ENCODE measurements at regions not wholly inside any gene's neighbourhood (a gene's known extent, or its start where the extent isn't known, plus 50 kb on each side); places are given as distances from the start of the nearest gene placed in this dataset.
A peak's percentile ranks its signal among the peaks of the same experiment; 100 is the strongest.
"Not testable (repeated sequence)": the region's sequence is repeated elsewhere in the genome, so short reads cannot be mapped to it uniquely, and the experiment has no call there.

GRCh38 chr5:164145458-164145857 is 640.0 kb downstream of the MAT2B start:
- DNase-seq: no peak

- no peak for DNase-seq
Measured at GRCh38 chr5:164146223-164146622, 640.8 kb downstream of the MAT2B start.

DNA sequence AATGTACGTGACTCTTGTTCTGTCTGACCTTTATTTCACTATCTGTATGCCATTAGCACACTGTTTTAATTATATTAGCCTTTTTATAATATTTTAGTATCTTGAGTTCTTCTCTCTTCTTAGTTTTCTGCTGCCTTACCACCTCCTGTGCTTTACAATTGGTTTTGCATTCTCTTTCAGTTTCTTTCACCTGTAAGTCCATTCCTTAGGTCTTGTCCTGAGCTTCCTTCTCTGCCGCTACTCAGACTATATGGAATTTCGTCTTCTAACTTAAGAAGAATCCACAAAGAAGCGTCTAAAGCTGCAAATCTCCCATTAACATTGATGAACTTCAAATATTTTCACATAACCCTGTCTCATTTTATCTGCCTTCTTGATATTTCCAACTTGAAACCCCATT is 642.9 kb downstream of the MAT2B start:
- no peak for DNase-seq

- DNase-seq: not testable (repeated sequence)
Measured at GRCh38 chr5:164152539-164152938, 647.1 kb downstream of the MAT2B start.

GRCh38 chr5:164153469-164154172 is 648.2 kb downstream of the MAT2B start:
- no peak for DNase-seq

DNA sequence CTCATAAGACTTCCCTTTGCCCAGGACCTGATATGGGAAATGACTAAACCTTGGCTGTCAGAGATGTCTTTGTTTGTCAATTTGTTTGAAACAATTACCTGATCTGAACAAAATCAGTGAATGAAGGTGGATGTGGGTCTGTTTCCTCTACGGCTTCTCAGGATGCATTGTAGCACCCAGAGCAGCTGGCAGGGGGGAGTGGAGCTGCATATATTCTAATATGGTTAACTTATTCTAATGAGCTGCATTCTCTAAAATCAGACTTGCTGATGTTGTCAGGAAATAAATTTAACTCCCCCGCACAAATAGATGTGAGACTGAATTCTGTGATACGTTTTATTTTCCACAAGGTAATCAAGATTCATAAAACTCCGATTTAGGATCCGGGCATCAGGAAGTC is 665.4 kb downstream of the MAT2B start:
- DNase-seq: no peak

- DNase-seq: no peak
Measured at GRCh38 chr5:164175083-164175482, 669.7 kb downstream of the MAT2B start.

DNA sequence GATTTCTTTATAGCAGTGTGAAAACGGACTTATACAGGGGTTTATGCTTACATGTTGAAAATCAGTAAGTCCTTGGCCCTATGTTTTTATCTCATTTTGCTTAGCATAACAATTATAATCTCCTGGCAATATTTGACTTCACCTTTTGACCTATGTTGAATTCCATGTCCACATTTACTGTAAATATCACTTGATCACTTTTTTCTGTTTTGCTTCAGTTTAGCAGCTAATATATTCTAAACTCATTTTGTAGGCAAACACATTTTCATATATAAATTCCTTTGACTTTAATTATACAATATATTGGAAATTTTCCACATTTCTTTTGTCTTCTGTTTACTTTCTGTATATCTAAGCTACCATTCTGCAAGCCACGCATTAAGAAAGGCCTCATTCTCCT is 674.0 kb downstream of the MAT2B start:
- DNase-seq: no peak

DNA sequence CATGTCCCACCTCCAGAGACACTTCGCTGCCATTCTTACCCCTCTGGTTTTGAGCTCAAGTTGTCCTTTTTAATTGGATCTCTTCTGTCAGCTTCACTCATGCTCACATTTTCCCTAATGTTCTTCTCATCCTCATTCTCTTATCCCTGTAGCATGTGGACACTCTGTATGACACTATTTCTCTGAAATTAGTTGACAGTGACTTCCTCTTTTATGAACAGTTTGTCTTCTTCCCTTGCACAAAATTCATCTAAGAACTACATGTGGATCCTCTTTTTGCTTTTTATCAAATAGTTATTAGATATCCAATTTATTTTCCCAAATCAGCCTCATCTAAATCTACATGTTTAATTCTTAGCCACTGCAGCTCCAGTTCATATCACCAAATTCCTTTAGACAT is 676.2 kb downstream of the MAT2B start:
- DNase-seq: no peak

- DNase-seq: no peak
Measured at GRCh38 chr5:164184158-164184557, 678.7 kb downstream of the MAT2B start.

- DNase-seq: no peak
Measured at GRCh38 chr5:164185000-164185399, 679.6 kb downstream of the MAT2B start.

GRCh38 chr5:164186550-164186949 is 681.1 kb downstream of the MAT2B start:
- DNase-seq: no peak

DNA sequence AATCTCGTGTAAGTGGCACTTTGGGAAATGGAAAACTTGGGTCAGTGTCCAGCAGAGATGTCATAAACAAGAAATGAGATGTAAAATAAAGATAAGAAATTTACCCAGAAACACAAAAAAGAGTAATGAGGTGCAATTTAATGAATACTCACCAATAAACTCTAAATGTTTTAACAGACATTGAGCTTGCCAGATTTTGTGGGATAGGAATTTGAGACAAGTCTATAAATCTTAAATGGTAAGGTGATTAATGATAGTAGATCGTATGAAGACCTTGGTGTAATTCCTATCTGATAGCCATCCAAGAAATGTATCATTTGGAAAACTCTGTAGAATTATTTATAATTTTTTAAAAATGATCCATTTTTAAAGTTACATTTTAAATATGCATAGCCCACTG is 682.4 kb downstream of the MAT2B start:
- DNase-seq: no peak

- no peak for DNase-seq
Measured at GRCh38 chr5:164188733-164189148, 683.3 kb downstream of the MAT2B start.

DNA sequence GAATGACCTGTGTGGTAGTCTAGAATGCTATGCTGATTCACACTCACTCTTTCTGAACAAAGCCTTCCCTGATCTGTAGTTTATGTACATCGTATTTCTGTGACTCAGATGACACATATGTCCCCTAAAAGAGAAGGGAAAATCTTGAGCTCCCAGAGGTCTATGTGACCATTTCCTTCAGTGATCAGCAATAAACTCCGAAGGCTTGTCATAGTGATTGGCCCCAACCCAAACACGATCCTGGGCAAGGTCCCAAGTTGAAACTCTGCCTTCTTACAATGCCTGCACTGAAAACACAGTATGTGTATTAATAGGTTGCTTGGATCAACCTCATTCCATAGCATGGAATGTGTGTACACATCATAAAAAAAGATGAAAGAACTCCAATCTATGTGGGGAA is 685.8 kb downstream of the MAT2B start:
- DNase-seq: peak; percentile 54

- no peak for DNase-seq
Measured at GRCh38 chr5:164202338-164202737, 696.9 kb downstream of the MAT2B start.

DNA sequence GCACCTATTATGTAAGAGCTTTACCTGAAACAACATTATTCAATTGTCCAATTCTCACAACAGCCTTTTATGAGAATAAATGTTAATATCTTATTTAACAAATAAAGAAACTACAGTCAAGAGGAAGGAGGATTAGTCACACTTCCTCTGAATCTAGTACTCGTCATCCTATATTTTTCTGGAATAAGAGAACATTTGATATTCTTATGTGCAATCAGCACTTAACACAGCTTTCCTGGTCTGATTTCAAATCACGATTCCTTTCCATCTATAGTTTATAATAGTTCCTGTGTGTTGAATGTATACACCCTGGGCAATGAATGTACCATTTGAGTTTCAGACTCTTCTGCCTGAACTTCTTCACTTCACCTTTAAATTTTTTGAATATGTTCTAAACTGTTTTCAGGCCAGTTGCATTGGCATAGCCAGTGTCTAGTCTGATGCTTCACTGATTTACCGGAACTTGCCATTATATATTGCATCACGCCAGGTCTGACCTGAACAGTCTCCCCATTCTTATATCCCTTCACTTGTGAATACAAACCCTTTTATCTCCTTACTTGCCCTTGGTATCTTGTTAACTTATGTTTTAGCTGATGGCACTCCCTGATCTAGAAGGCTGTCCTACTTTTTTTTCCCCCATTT is 698.3 kb downstream of the MAT2B start:
- DNase-seq: no peak

GRCh38 chr5:164204338-164204946 is 699.0 kb downstream of the MAT2B start:
- no peak for DNase-seq

GRCh38 chr5:164206196-164206595 is 700.8 kb downstream of the MAT2B start:
- no peak for DNase-seq

GRCh38 chr5:164207646-164208045 is 702.2 kb downstream of the MAT2B start:
- no peak for DNase-seq

- DNase-seq: no peak
Measured at GRCh38 chr5:164210491-164210890, 705.1 kb downstream of the MAT2B start.

DNA sequence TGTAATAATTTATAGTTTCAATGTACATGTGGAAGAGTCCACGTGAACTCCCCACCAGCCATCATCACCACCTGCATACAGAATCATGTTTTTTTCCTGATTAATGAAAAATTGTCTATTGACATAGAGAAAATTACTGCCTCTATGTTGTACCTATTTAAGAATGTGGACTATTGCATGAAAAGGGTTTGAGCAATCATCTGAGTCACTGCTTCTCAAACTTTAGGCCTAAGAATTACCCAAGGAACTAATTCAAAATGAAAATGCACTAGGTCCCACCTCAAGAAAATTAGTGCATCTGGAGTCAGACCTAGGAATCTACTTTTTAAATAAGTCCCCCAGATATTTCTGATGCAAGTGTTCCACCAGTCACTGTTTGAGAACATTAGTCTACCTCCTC is 709.3 kb downstream of the MAT2B start:
- DNase-seq: no peak

GRCh38 chr5:164217464-164217863 is 712.0 kb downstream of the MAT2B start:
- DNase-seq: no peak

- DNase-seq: no peak
Measured at GRCh38 chr5:164220522-164220921, 715.1 kb downstream of the MAT2B start.
